ENCODE measurements at regions not wholly inside any gene's neighbourhood (a gene's known extent, or its start where the extent isn't known, plus 50 kb on each side); places are given as distances from the start of the nearest gene placed in this dataset.
"Not testable (repeated sequence)": the region's sequence is repeated elsewhere in the genome, so short reads cannot be mapped to it uniquely, and the experiment has no call there.

DNA sequence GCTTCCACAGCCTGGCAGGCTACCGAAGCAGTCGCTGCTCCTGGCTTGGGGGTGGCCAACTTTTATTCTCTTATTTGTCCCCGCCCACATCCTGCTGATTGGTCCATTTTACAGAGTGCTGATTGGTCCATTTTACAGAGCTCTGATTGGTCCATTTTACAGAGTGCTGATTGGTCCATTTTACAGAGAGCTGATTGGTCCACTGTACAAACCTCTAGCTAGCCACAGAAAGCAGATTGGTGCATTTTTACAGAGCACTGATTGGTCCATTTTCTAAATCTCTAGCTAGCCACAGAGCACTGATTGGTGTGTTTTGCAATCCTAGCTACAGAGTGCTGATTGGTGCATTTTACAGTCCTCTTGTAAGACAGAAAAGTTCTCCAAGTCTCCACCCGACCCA is 187.9 kb upstream of the TOM1L1 start:
- not testable (repeated sequence) for DNase-seq (ENCODE audit: low spot score)

DNA sequence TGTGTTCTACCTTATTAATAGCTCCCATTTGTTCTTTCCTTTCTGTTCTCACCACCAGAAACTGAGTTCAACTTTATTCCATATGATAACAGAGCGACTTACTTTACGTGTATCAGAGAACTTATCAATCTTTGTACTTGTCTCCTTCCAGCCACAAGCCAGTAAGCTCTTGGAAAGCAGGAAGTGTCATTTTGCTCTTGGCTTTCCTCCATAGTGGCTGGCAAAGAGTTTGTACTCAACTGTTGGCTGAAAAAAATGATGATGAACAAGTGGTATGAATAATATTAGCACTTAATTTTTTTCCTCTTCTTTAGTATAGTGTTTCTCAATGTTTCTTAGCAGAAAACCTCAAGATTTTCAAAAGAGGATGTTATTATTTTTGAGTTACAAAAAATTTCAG is 182.4 kb upstream of the TOM1L1 start:
- DNase-seq (ENCODE audit: low spot score): no peak

DNA sequence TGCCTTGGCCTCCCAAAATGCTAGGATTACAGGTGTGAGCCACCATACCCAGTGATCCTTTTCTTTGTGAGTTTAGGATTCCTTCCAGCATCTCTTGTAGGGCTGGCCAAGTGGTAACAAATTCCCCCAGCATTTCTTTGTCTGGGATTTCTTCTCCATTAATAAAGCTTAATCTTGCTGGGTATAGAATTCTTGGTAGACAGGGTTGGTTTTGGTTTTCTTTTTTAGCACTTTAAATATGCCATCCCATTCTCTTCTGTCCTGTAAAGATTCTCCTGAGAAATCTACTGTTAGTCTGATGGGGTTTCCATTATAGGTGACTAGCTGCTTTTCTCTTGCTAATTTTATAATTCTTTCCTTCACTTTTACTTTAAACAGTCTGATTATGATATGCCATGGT is 173.0 kb upstream of the TOM1L1 start:
- no peak for DNase-seq (ENCODE audit: low spot score)

- DNase-seq (ENCODE audit: low spot score): peak; percentile 16
These were observed 164.1 kb upstream of the TOM1L1 start for GRCh38 chr17:54736573-54736972.

GRCh38 chr17:54738496-54738895 is 162.2 kb upstream of the TOM1L1 start:
- no peak for DNase-seq (ENCODE audit: low spot score)

- no peak for DNase-seq (ENCODE audit: low spot score)
These were observed 155.9 kb upstream of the TOM1L1 start for GRCh38 chr17:54744750-54745149.

DNA sequence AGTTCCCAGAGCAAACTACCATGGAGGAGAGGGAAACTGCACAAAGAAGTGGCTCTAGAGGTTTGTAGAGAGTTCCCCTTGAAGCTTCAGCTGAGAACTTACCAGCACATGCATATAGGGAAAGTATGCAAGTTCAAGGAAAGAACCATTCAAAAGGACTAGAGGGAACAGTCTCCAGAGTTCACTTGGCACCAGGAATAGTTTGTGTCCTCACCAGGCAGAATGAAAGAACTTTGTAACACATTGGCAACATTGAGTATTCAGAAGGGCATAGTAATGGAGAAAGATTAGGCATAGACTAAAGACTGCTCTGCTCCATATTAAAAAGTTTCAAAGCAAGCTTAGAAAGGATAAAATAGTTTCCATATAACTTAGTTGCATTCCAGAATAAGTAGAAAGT is 155.4 kb upstream of the TOM1L1 start:
- no peak for DNase-seq (ENCODE audit: low spot score)

DNA sequence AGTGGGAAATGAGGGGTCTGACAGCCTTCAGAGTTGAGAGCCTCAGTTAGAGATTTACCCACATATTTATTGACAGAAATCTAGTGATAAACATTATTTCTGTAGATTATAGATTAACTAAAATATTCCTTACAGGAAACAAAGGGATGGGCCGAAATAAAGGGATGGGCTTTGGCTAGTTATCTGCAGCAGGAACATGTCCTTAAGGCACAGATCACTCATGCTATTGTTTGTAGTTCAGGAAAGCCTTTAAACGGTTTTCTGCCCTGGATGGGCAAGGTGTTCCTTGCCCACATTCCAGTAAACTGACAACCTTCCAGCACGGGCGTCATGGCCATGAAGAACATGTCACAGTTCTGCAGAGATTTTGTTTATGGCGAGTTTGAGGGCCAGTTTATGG is 154.8 kb upstream of the TOM1L1 start:
- no peak for DNase-seq (ENCODE audit: low spot score)

DNA sequence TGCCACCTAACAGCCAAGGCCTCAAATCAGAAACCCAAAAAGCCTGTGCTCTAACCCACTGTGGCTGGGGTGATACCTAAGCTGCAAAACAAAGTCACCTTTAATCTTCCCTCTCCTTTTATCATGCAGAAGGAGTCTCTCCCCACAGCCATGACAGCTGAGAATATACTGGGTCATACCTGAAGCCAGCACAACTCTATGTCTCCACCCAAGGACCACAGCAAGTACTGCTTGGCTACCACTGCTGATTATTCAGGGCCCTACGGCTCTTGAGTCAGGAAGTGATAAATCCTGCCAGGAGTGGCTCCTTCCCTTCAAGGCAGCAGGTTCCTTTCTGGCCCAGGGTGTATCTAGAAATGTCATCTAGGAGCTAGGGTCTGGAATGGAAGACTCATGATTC is 151.5 kb upstream of the TOM1L1 start:
- DNase-seq (ENCODE audit: low spot score): no peak

DNA sequence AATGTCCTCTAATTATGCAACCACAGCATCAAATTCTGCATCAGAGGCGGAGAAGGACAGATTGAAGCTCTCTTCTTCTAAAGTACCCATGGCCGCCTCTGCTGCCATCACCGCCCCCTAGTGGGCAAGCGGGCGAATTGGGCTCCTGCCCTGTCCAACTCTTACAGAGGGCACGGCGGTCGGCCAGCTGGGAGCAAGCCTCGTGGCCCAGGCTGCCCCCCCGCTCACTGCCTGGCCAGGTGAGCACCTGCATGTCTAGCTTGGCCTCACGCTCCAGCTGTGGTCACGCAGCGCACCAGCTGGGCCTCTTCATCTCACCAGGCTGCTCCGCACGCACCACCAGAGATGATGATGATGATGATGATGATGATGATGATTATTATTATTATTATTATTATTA is 146.1 kb upstream of the TOM1L1 start:
- no peak for DNase-seq (ENCODE audit: low spot score)

- DNase-seq (ENCODE audit: low spot score): no peak
These were observed 139.8 kb upstream of the TOM1L1 start for GRCh38 chr17:54760836-54761235.

DNA sequence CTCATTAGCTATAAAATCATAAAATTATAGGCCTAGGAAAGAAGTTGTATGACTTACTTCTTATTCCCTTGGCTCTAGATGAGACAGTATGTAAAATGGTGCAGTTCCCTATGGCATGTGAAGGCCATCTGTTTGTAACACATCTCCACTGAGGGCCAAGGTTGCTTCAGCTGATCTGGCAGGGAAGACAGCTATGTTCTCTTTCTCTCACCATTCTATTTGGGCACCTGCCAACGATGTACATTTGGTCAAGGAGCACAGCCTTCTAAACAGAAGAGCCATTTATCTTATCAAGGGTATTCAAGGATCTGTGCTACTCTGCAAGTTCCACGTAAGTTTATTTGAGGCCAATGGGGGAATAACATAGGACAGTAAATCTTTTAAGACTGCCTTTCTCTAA is 129.8 kb upstream of the TOM1L1 start:
- DNase-seq (ENCODE audit: low spot score): no peak

GRCh38 chr17:54771409-54771915 is 129.2 kb upstream of the TOM1L1 start:
- no peak for DNase-seq (ENCODE audit: low spot score)

DNA sequence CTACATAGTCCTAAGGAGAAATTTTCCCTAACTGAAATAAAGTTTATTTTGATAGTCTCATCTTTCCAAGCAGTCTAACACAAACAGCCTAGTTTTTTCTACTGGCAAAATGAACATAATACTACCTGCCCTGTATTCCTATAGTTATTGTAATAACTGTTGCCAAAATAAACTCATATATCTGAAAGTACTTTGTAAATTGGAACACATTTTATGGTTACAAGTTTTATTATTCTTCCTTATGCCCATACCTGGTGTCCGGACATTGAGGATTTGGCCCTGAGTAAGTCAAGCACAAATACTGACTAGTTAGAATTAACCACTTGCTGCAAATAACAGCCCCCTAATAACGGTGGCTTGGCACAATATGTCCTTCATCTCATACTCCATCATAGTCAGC is 120.4 kb upstream of the TOM1L1 start:
- no peak for DNase-seq (ENCODE audit: low spot score)

- no peak for DNase-seq (ENCODE audit: low spot score)
These were observed 119.3 kb upstream of the TOM1L1 start for GRCh38 chr17:54781389-54781788.

DNA sequence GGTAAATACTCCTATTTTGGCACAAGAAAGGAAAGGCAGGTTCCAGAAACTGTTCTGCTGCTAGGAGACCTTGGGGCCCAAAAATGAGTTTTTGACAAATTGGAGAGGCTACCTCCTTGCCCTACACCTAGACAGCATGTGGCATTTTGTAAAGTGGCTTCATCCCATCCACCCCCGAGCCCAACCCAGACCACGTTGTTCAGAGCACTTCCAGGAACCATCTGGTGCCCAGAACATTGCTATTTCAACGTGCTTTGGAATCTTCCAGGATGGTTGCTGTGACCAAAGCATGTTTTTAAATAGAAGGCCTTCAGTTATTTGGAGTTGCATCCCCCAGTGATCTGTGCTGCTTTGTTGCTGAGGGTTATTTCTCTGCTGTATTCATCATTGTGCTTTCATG is 116.3 kb upstream of the TOM1L1 start:
- DNase-seq (ENCODE audit: low spot score): no peak

- DNase-seq (ENCODE audit: low spot score): no peak
These were observed 114.9 kb upstream of the TOM1L1 start for GRCh38 chr17:54785643-54786268.

DNA sequence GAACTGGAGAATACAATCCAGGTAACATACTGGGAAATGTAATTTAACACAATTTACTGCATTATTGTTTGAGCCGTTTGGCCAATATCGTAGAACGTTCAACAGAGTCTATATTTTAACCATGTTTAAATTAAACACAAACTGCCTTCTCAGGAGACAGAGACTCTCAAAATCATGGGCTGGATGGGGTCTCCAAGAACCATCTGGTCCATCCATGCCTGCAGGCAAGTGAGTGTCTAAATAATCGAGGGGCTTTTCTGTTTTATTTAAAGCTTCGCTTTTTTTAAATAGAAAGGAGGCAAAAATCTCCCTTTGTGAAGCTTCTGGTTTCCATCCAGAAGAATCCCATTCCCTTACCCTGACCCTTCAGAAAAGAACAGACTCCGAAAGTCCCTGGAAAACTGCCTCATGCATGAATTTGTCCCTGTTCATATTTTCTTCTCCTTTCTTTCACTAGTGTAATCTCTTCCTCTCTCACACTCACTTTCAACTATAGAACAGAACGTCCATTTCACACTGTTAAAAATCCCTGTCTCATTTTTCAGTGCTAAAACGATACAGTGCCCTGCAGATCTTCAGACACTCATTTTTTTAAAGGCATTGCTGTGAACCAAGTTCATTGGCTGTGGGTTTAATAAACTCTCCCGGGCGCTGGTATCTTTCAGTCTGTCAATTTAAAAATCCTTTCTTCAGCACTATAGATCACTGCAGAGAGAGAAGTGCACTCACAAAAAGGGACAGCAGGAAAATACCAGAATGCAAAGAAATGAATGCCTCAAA is 111.4 kb upstream of the TOM1L1 start:
- DNase-seq (ENCODE audit: low spot score): no peak

- DNase-seq (ENCODE audit: low spot score): no peak
These were observed 107.4 kb upstream of the TOM1L1 start for GRCh38 chr17:54793271-54793670.

DNA sequence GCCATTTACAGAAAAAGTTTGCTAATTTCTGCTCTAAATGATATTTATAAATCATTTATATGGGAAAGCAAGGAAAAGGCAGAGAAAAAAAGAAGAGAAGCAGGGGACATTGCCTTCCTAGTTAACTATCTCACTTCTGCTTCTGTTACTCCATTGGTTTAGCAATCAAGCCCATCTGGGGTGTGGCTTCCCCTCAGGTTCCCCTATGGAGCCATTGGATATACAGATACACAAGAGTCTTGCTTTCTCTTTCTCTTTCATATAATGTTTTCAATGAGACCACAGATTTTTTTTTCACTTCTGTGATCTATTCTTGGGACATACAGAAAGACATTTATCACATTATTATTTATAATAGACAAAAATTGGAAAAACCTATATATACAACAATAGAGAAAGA is 105.6 kb upstream of the TOM1L1 start:
- DNase-seq (ENCODE audit: low spot score): no peak

DNA sequence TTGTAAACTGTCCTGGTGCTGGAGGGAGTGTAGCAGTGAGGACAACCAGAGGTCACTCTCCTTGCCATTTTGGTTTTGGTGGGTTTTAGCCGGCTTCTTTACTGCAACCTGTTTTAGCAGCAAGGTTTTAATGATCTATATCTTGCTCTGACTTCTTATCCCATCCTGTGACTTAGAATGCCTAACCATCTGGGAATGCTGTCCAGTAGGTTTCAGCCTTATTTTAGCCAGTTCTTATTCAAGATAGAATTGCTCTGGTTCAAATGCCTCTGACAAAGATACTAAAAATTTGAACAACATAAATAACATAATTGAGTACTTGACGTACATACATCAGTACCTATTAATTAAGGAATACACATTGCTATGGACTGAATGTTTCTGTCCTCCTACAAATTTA is 93.3 kb upstream of the TOM1L1 start:
- no peak for DNase-seq (ENCODE audit: low spot score)

- no peak for DNase-seq (ENCODE audit: low spot score)
These were observed 86.8 kb upstream of the TOM1L1 start for GRCh38 chr17:54813896-54814295.

- no peak for DNase-seq (ENCODE audit: low spot score)
These were observed 86.3 kb upstream of the TOM1L1 start for GRCh38 chr17:54814371-54814770.

DNA sequence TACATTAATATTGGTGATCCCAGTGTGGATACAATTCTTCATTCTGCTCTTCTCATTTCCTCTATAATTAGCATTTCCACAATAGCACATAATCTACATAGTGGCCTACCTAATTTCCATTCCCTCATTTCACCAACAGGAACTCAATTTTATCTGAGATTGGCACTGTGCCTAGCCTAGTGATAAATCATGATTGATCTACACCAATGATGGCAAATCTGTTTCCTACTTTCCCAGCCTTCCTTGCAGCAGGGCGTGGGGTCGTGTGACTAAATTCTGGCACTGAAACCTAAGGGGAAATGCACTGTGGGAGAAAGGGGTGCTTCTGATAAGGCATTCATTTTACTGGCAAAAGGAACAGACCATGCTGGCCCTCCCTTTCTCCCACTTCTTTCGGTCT is 66.6 kb upstream of the TOM1L1 start:
- no peak for DNase-seq (ENCODE audit: low spot score)

Measured in COLO829 (cell line).